Ishikawa (cell line): ENCODE measurements at regions not wholly inside any gene's neighbourhood (a gene's known extent, or its start where the extent isn't known, plus 50 kb on each side); places are given as distances from the start of the nearest gene placed in this dataset.

Source experiments
- CEBPB ChIP-seq: IDR thresholded peaks from 2 replicates; pipeline ENCODE4 v1.6.1; 2012
- CREB1 ChIP-seq: IDR thresholded peaks from 2 replicates; pipeline ENCODE4 v1.6.1; 2012; ENCODE audit warnings: low read depth
- EGR1 ChIP-seq: IDR thresholded peaks from 2 replicates; pipeline ENCODE4 v1.6.1; 2012
- EP300 ChIP-seq: IDR thresholded peaks from 2 replicates; pipeline ENCODE4 v1.6.1; 2012; ENCODE audit warnings: borderline replicate concordance
- FOXM1 ChIP-seq: IDR thresholded peaks from 2 replicates; pipeline ENCODE4 v1.6.1; 2012; ENCODE audit warnings: low read depth, borderline replicate concordance
- NFIC ChIP-seq: IDR thresholded peaks from 2 replicates; pipeline ENCODE4 v1.6.1; 2012
- RAD21 ChIP-seq: IDR thresholded peaks from 2 replicates; pipeline ENCODE4 v1.6.1; 2012; ENCODE audit warnings: low read depth
- TAF1 ChIP-seq: IDR thresholded peaks from 2 replicates; pipeline ENCODE4 v1.6.1; 2012; ENCODE audit warnings: low read depth, mild to moderate bottlenecking
- TCF12 ChIP-seq: IDR thresholded peaks from 2 replicates; pipeline ENCODE4 v1.6.1; 2012; ENCODE audit warnings: low read depth
- TEAD4 ChIP-seq: IDR thresholded peaks from 2 replicates; pipeline ENCODE4 v1.6.1; 2012
- USF1 ChIP-seq: IDR thresholded peaks from 2 replicates; pipeline ENCODE4 v1.6.1; 2012
- YY1 ChIP-seq: IDR thresholded peaks from 2 replicates; pipeline ENCODE4 v1.6.1; 2012; ENCODE audit warnings: low read depth
- ZBTB7A ChIP-seq: IDR thresholded peaks from 2 replicates; pipeline ENCODE4 v1.6.1; 2012; ENCODE audit warnings: low read depth
- TF ChIP-seq, protein P1 (sequence below): IDR thresholded peaks from 2 replicates; pipeline ENCODE4 v1.6.1; 2012
- TF ChIP-seq, protein P2 (sequence below): IDR thresholded peaks from 2 replicates; pipeline ENCODE4 v1.6.1; 2012; ENCODE audit warnings: low read depth, mild to moderate bottlenecking

DNA sequence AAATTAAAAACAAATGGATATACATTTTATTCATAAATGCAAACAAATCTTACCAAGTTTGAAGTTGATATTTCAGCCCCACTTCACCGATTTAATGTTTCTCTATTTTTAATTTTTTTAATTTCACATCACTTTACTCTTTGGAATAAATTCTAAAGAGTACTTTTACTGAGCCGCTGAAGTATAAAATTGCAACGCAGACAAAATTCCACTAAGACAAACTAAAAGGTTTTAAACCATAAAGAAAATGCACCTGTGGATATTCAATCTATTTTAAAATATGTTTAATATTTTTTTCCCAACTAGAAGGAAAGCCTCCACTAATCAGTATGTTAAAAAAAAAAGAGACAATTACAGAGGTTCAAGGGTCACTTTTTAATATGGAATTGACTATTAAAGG, 1073.9 kb upstream of the CRIM1 start:
- TF ChIP-seq FOXM1 (no peak), TCF12 (no peak), EP300 (no peak), TAF1 (no peak), NFIC (no peak), CREB1 (no peak), YY1 (no peak), ZBTB7A (no peak), EGR1 (no peak), TEAD4 (no peak), CEBPB (no peak), USF1 (no peak), RAD21 (no peak)
- TF ChIP-seq, protein P1, sequence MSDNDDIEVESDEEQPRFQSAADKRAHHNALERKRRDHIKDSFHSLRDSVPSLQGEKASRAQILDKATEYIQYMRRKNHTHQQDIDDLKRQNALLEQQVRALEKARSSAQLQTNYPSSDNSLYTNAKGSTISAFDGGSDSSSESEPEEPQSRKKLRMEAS = no peak
- TF ChIP-seq, protein P2, sequence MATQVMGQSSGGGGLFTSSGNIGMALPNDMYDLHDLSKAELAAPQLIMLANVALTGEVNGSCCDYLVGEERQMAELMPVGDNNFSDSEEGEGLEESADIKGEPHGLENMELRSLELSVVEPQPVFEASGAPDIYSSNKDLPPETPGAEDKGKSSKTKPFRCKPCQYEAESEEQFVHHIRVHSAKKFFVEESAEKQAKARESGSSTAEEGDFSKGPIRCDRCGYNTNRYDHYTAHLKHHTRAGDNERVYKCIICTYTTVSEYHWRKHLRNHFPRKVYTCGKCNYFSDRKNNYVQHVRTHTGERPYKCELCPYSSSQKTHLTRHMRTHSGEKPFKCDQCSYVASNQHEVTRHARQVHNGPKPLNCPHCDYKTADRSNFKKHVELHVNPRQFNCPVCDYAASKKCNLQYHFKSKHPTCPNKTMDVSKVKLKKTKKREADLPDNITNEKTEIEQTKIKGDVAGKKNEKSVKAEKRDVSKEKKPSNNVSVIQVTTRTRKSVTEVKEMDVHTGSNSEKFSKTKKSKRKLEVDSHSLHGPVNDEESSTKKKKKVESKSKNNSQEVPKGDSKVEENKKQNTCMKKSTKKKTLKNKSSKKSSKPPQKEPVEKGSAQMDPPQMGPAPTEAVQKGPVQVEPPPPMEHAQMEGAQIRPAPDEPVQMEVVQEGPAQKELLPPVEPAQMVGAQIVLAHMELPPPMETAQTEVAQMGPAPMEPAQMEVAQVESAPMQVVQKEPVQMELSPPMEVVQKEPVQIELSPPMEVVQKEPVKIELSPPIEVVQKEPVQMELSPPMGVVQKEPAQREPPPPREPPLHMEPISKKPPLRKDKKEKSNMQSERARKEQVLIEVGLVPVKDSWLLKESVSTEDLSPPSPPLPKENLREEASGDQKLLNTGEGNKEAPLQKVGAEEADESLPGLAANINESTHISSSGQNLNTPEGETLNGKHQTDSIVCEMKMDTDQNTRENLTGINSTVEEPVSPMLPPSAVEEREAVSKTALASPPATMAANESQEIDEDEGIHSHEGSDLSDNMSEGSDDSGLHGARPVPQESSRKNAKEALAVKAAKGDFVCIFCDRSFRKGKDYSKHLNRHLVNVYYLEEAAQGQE = no peak

DNA sequence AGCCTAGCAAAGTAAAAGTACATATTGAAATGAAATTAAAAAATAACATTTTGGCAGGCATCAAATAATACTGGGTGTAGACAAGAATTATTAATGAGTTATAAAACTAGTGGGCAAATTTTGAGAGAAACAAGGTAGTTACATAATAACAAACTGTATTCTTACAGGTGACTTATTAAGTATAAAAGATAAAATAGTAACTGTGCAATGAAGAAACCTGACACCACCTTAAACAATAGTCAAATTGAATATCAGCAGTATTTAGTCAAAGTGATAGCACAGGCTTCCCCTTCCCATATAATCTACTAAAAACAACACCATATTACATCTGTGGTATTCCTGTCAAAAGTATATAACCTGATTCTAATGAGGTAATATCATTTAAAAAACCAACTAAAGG, 1099.8 kb upstream of the CRIM1 start:
- no peak for TF ChIP-seq ZBTB7A

DNA sequence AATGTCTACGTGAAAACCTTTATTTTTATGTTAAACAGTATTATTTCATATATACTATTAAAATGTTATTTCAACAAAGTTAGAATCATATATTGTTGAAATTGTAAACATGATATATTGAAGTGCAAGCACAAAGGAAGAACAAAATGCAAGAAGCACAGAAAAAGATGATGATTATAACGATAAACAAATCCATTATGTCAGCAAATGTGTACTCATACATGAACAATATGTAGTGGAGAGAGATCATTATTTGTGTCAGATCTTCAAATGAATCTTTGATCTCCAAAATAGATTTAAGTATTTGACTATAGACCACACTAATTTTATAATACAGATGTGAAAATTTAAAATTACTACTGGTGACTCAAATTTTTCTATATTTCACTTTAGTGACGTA, 1104.4 kb upstream of the CRIM1 start:
- TF ChIP-seq USF1 = no peak
- TF ChIP-seq CREB1 = no peak
- TF ChIP-seq TEAD4 = no peak
- TF ChIP-seq FOXM1 = no peak
- no peak for TF ChIP-seq EGR1
- TF ChIP-seq, protein P1 = no peak
- TF ChIP-seq CEBPB = no peak
- TF ChIP-seq, protein P2 = no peak
- no peak for TF ChIP-seq TAF1
- no peak for TF ChIP-seq RAD21
- no peak for TF ChIP-seq ZBTB7A
- TF ChIP-seq EP300 = no peak
- TF ChIP-seq NFIC = no peak
- no peak for TF ChIP-seq TCF12
- no peak for TF ChIP-seq YY1

DNA sequence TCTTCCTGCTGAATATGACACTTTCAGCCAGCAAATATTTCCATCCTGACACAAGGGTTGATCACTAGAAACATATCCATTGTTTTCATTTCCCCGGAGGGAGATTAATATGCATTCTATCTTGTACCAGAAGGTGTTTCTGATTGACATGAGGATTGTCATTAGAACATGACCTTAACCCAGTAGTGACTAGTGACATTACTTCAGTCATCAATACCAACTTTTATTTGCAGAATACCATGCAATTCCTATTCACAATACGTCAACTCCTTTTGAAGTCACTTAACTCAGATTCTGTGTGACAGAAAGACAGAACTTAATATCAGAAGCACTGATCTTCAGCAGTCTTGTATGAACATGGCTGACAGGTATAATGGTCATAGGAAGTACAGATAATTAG, 1108.9 kb upstream of the CRIM1 start:
- no peak for TF ChIP-seq FOXM1
- TF ChIP-seq EGR1 = no peak
- no peak for TF ChIP-seq TAF1
- TF ChIP-seq, protein P2 = no peak
- TF ChIP-seq CEBPB = no peak
- no peak for TF ChIP-seq TCF12
- TF ChIP-seq RAD21 = no peak
- TF ChIP-seq TEAD4 = no peak

DNA sequence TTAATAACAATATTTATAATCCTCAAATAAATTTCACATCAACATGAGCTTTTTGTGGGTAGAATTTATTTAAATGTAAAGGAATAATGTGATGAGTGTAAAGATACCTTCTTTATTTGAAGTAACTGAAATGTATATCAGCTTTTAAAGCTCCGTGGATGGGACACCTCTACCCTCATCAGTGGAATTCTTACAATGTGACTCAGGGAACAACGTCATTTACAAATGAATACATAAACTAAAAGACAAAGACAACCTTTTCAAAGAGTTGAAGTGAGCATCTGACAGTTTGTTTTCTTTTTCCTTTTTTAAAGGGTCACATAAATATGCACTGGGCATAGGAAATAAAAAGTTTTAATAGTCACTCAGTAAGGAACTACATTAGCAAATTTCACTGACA, 1127.0 kb upstream of the CRIM1 start:
- no peak for TF ChIP-seq TCF12
- TF ChIP-seq TAF1 = no peak
- TF ChIP-seq, protein P1 = no peak
- TF ChIP-seq YY1 = no peak
- no peak for TF ChIP-seq TEAD4
- TF ChIP-seq EGR1 = no peak
- TF ChIP-seq USF1 = no peak
- no peak for TF ChIP-seq CEBPB
- TF ChIP-seq, protein P2 = no peak
- no peak for TF ChIP-seq FOXM1
- TF ChIP-seq CREB1 = no peak
- no peak for TF ChIP-seq RAD21
- no peak for TF ChIP-seq NFIC
- TF ChIP-seq ZBTB7A = no peak
- TF ChIP-seq EP300 = no peak
